Naive thymus-derived CD4-positive, alpha-beta T cell (primary cell): ENCODE measurements at regions not wholly inside any gene's neighbourhood (a gene's known extent, or its start where the extent isn't known, plus 50 kb on each side); places are given as distances from the start of the nearest gene placed in this dataset.
"Not testable (repeated sequence)": the region's sequence is repeated elsewhere in the genome, so short reads cannot be mapped to it uniquely, and the experiment has no call there.

ENCODE experiments used
- ATAC-seq: fragments of 150-1000 bp; cut with Tn5 transposase; 2 replicates; pipeline ENCODE4 v1.10.0; 2021; ENCODE audit warnings: mild to moderate bottlenecking, moderate library complexity
- CTCF ChIA-PET: fragments of 350-600 bp; sonication (Branson Sonifier 250); formaldehyde crosslinking; loops from one replicate; lab custom pipeline; 2021; ENCODE audit warnings: antibody characterized with exemption; lab: Charles Lee
- POLR2A ChIA-PET: fragments of 350-600 bp; sonication (Branson Sonifier 250); formaldehyde crosslinking; loops from one replicate; lab custom pipeline; 2021; ENCODE audit warnings: antibody characterized with exemption, inconsistent platforms; lab: Charles Lee
- DNase-seq, 9 donors: peaks; one replicate each; pipeline versions ENCODE4 v3.0.0 to v3.0.0-alpha.2; 2020 to 2022; ENCODE audit warnings: mixed read lengths in 1 of 9
- H3K27ac ChIP-seq: one replicate; pipeline ENCODE4 v1.7.0; 2013; ENCODE audit warnings: mild to moderate bottlenecking, low read depth, low read length, moderate library complexity
- H3K27me3 ChIP-seq, 2 donors: one replicate each; pipeline ENCODE4 v1.7.0; 2013; ENCODE audit warnings: low read length in 2 of 2, mild to moderate bottlenecking in 2 of 2, moderate library complexity in 2 of 2; ENCODE audit not compliant: control insufficient read depth in 2 of 2, insufficient read depth in 2 of 2
- H3K36me3 ChIP-seq, 3 experiments: 1 replicate in 2 of 3; 2 replicates in 1 of 3; pipeline ENCODE4 v1.7.0; 2013; ENCODE audit warnings: low read length in 3 of 3, mild to moderate bottlenecking in 3 of 3, moderate library complexity in 1 of 3; ENCODE audit not compliant: insufficient read depth in 3 of 3, control insufficient read depth in 2 of 3
- H3K4me1 ChIP-seq, 2 donors: one replicate each; pipeline ENCODE4 v1.7.0; 2013; ENCODE audit warnings: low read length in 2 of 2, mild to moderate bottlenecking in 2 of 2, moderate library complexity in 1 of 2; ENCODE audit not compliant: control insufficient read depth in 2 of 2, insufficient read depth in 2 of 2
- H3K4me3 ChIP-seq: 2 replicates; pipeline ENCODE4 v1.7.0; 2013; ENCODE audit warnings: mild to moderate bottlenecking, low read length
- H3K9me3 ChIP-seq, 3 experiments: 1 replicate in 2 of 3; 2 replicates in 1 of 3; pipeline ENCODE4 v1.7.0; 2013; ENCODE audit warnings: low read length in 3 of 3; ENCODE audit not compliant: control insufficient read depth in 2 of 3
- H3K27ac Mint-ChIP-seq, 9 donors: one replicate each; pipeline ENCODE4 v1.8.0; 2020 to 2022; ENCODE audit warnings: mixed read lengths in 9 of 9, mild to moderate bottlenecking in 8 of 9, moderate library complexity in 5 of 9, inconsistent platforms in 2 of 9
- H3K27me3 Mint-ChIP-seq, 5 donors: one replicate each; pipeline ENCODE4 v1.8.0; 2021 to 2022; ENCODE audit warnings: mixed read lengths in 5 of 5, mild to moderate bottlenecking in 1 of 5
- H3K36me3 Mint-ChIP-seq, 5 donors: one replicate each; pipeline ENCODE4 v1.8.0; 2020 to 2022; ENCODE audit warnings: mixed read lengths in 5 of 5, mild to moderate bottlenecking in 3 of 5, inconsistent platforms in 1 of 5
- H3K4me1 Mint-ChIP-seq, 7 donors: one replicate each; pipeline ENCODE4 v1.8.0; 2020 to 2022; ENCODE audit warnings: mixed read lengths in 7 of 7, mild to moderate bottlenecking in 3 of 7, inconsistent platforms in 1 of 7
- H3K4me3 Mint-ChIP-seq, 10 donors: one replicate each; pipeline ENCODE4 v1.8.0; 2020 to 2022; ENCODE audit warnings: mild to moderate bottlenecking in 10 of 10, mixed read lengths in 10 of 10, moderate library complexity in 6 of 10, inconsistent platforms in 2 of 10
- H3K9me3 Mint-ChIP-seq, 11 donors: one replicate each; pipeline ENCODE4 v1.8.0; 2020 to 2022; ENCODE audit warnings: mixed read lengths in 11 of 11, mild to moderate bottlenecking in 4 of 11, inconsistent platforms in 1 of 11, moderate library complexity in 1 of 11
- intact Hi-C, 2 donors: fragments of 100-400 bp; cut with micrococcal nuclease; formaldehyde crosslinking; loops; one replicate each; pipeline ENCODE4 v1.15.1; 2023

- H3K27me3 Mint-ChIP-seq: peaks cover 0 to 8% (median 5%) of the 10 kb centered on the region in 5 donors
- POLR2A ChIA-PET: no interaction called here
- Histone ChIP-seq H3K36me3 (no peaks in the 10 kb centered on the region), H3K27ac (no peak overlapping the region), H3K4me3 (no peak overlapping the region), H3K4me1 (no peaks in the 10 kb centered on the region), H3K9me3 (no peaks in the 10 kb centered on the region), H3K27me3 (no peaks in the 10 kb centered on the region)
- CTCF ChIA-PET: no interaction called here
- no peak for ATAC-seq
- intact Hi-C loops: no loop called here
- DNase-seq: no peak
- peaks cover 0 to 24% (median 3%) of the 10 kb centered on the region in 11 donors for H3K9me3 Mint-ChIP-seq
- no peak overlapping the region for H3K4me3 Mint-ChIP-seq
- H3K27ac Mint-ChIP-seq: no peak overlapping the region
- H3K36me3 Mint-ChIP-seq: peaks cover 0 to 16% (median 4%) of the 10 kb centered on the region in 5 donors
- peaks cover 0 to 3% (median 0%) of the 10 kb centered on the region in 7 donors for H3K4me1 Mint-ChIP-seq
Observed at GRCh38 chr7:67364441-67365017, 367.9 kb downstream of the TYW1 start.

- Mint-ChIP-seq H3K4me3 (no peak overlapping the region), H3K36me3 (peaks cover 0 to 8% (median 0%) of the 10 kb centered on the region in 5 donors), H3K27me3 (peaks cover 0 to 36% (median 21%) of the 10 kb centered on the region in 5 donors), H3K9me3 (peaks cover 0 to 46% (median 7%) of the 10 kb centered on the region in 11 donors), H3K27ac (no peak overlapping the region), H3K4me1 (peaks cover 0 to 7% (median 0%) of the 10 kb centered on the region in 7 donors)
- intact Hi-C loops: no loop called here
- no peak overlapping the region for H3K27ac ChIP-seq
- CTCF ChIA-PET: interaction anchor here (0.6 to 1.5 kb wide), 3 partner anchors 11 to 334 kb away, joined by 3 to 5 read pairs (median 4); no protein-coding TSS in a partner anchor
- ATAC-seq (peak; percentile 87), DNase-seq (peak; percentile 5 to 67 (median 45))
- no peaks in the 10 kb centered on the region for H3K4me1 ChIP-seq
- POLR2A ChIA-PET: no interaction called here
- H3K27me3 ChIP-seq: no peaks in the 10 kb centered on the region
- H3K36me3 ChIP-seq: no peaks in the 10 kb centered on the region
- H3K4me3 ChIP-seq: no peak overlapping the region
- no peaks in the 10 kb centered on the region for H3K9me3 ChIP-seq
Observed at GRCh38 chr7:67371429-67372305, 375.0 kb downstream of the TYW1 start.

GRCh38 chr7:67373389-67373788 lies 376.8 kb downstream of the TYW1 start:
- H3K36me3 ChIP-seq, CTCF ChIA-PET, ATAC-seq, H3K27me3 ChIP-seq, H3K4me3 ChIP-seq, POLR2A ChIA-PET, H3K9me3 ChIP-seq, H3K4me1 ChIP-seq, H3K4me1 Mint-ChIP-seq, H3K27ac Mint-ChIP-seq, H3K27ac ChIP-seq, intact Hi-C loops, H3K4me3 Mint-ChIP-seq, DNase-seq, H3K36me3 Mint-ChIP-seq: not testable (repeated sequence)
- Mint-ChIP-seq H3K27me3 (peaks cover 0 to 36% (median 19%) of the 10 kb centered on the region in 5 donors), H3K9me3 (peaks cover 0 to 31% (median 7%) of the 10 kb centered on the region in 11 donors)

GRCh38 chr7:67375427-67375826 lies 378.8 kb downstream of the TYW1 start:
- Histone ChIP-seq H3K36me3 (no peaks in the 10 kb centered on the region), H3K27me3 (no peaks in the 10 kb centered on the region), H3K27ac (no peak overlapping the region), H3K9me3 (no peaks in the 10 kb centered on the region), H3K4me3 (no peak overlapping the region), H3K4me1 (no peaks in the 10 kb centered on the region)
- no peak overlapping the region for H3K4me3 Mint-ChIP-seq
- no peak overlapping the region for H3K27ac Mint-ChIP-seq
- no peak for ATAC-seq
- H3K4me1 Mint-ChIP-seq: peaks cover 0 to 7% (median 0%) of the 10 kb centered on the region in 7 donors
- peaks cover 0 to 8% (median 0%) of the 10 kb centered on the region in 5 donors for H3K36me3 Mint-ChIP-seq
- intact Hi-C loops: no loop called here
- DNase-seq: no peak
- H3K27me3 Mint-ChIP-seq: peaks cover 0 to 31% (median 16%) of the 10 kb centered on the region in 5 donors
- ChIA-PET CTCF (no interaction called here), POLR2A (no interaction called here)
- H3K9me3 Mint-ChIP-seq: peaks cover 0 to 22% (median 7%) of the 10 kb centered on the region in 11 donors

GRCh38 chr7:67377939-67378862 lies 381.6 kb downstream of the TYW1 start:
- H3K27me3 Mint-ChIP-seq: peaks cover 0 to 17% (median 8%) of the 10 kb centered on the region in 5 donors

GRCh38 chr7:67380326-67380725 lies 383.7 kb downstream of the TYW1 start:
- Mint-ChIP-seq H3K36me3 (no peaks in the 10 kb centered on the region), H3K9me3 (peaks cover 0 to 8% (median 2%) of the 10 kb centered on the region in 11 donors), H3K27me3 (peaks cover 0 to 10% (median 8%) of the 10 kb centered on the region in 5 donors), H3K27ac (no peak overlapping the region), H3K4me1 (no peaks in the 10 kb centered on the region), H3K4me3 (no peak overlapping the region)
- no peaks in the 10 kb centered on the region for H3K36me3 ChIP-seq
- ATAC-seq (no peak), DNase-seq (no peak)
- intact Hi-C loops: no loop called here
- CTCF ChIA-PET: interaction anchor here (0.6 kb wide), 1 partner anchor 19 kb away, joined by 3 read pairs; no protein-coding TSS in a partner anchor
- no peak overlapping the region for H3K27ac ChIP-seq
- H3K9me3 ChIP-seq: no peaks in the 10 kb centered on the region
- POLR2A ChIA-PET: no interaction called here
- no peak overlapping the region for H3K4me3 ChIP-seq
- H3K4me1 ChIP-seq: no peaks in the 10 kb centered on the region
- no peaks in the 10 kb centered on the region for H3K27me3 ChIP-seq

More at GRCh38 chr7:67377939-67378862, 381.6 kb downstream of the TYW1 start:
- H3K27ac Mint-ChIP-seq: no peak overlapping the region
- POLR2A ChIA-PET: no interaction called here
- intact Hi-C loops: no loop called here
- peak; percentile 22 to 60 (median 42) for DNase-seq
- Histone ChIP-seq H3K36me3 (no peaks in the 10 kb centered on the region), H3K9me3 (no peaks in the 10 kb centered on the region), H3K4me3 (no peak overlapping the region), H3K27ac (no peak overlapping the region), H3K27me3 (no peaks in the 10 kb centered on the region), H3K4me1 (no peaks in the 10 kb centered on the region)
- peak; percentile 70 for ATAC-seq
- peaks cover 0 to 17% (median 7%) of the 10 kb centered on the region in 11 donors for H3K9me3 Mint-ChIP-seq
- H3K4me1 Mint-ChIP-seq: no peaks in the 10 kb centered on the region
- no peak overlapping the region for H3K4me3 Mint-ChIP-seq
- CTCF ChIA-PET: interaction anchor here (0.6 to 1.2 kb wide), 2 partner anchors 8 to 30 kb away, joined by 3 to 10 read pairs; no protein-coding TSS in a partner anchor
- H3K36me3 Mint-ChIP-seq: peaks cover 0 to 8% (median 0%) of the 10 kb centered on the region in 5 donors
